ENCODE measurements at regions not wholly inside any gene's neighbourhood (a gene's known extent, or its start where the extent isn't known, plus 50 kb on each side); places are given as distances from the start of the nearest gene placed in this dataset.

GRCh38 chr1:30268923-30269666 lies 454.3 kb downstream of the MATN1 start:
- TF ChIP-seq CTCF (conservative IDR thresholded peaks at IDR 0.05; ENCODE audit: low read depth): no peak
- POLR2A ChIA-PET (ENCODE audit: low non-redundant PET): no interaction called here
- no peak overlapping the region for H3K27ac ChIP-seq
- DNase-seq (ENCODE audit: low spot score): no peak
- CTCF ChIA-PET: no interaction called here

GRCh38 chr1:30267856-30268255 lies 455.5 kb downstream of the MATN1 start:
- no peak for TF ChIP-seq CTCF (conservative IDR thresholded peaks at IDR 0.05; ENCODE audit: low read depth)
- DNase-seq (ENCODE audit: low spot score): no peak
- ChIA-PET CTCF (interaction anchor here (0.5 to 0.6 kb wide), 2 partner anchors 145 to 582 kb away, joined by 3 read pairs; no protein-coding TSS in a partner anchor), POLR2A (ENCODE audit: low non-redundant PET) (no interaction called here)
- H3K27ac ChIP-seq: no peak overlapping the region

- no peak for TF ChIP-seq CTCF (conservative IDR thresholded peaks at IDR 0.05; ENCODE audit: low read depth)
- no peak for DNase-seq (ENCODE audit: low spot score)
- ChIA-PET POLR2A (ENCODE audit: low non-redundant PET) (no interaction called here), CTCF (no interaction called here)
- no peak overlapping the region for H3K27ac ChIP-seq
Measured at GRCh38 chr1:30267046-30267445, 456.3 kb downstream of the MATN1 start.

- POLR2A ChIA-PET (ENCODE audit: low non-redundant PET): no interaction called here
- no peak for TF ChIP-seq CTCF (conservative IDR thresholded peaks at IDR 0.05; ENCODE audit: low read depth)
- no peak for DNase-seq (ENCODE audit: low spot score)
- H3K27ac ChIP-seq: no peak overlapping the region
- CTCF ChIA-PET: interaction anchor here (0.6 kb wide), 1 partner anchor 847 kb away, joined by 3 read pairs; no protein-coding TSS in a partner anchor
Measured at GRCh38 chr1:30265127-30266070, 458.0 kb downstream of the MATN1 start.

GRCh38 chr1:30264672-30265025 lies 458.7 kb downstream of the MATN1 start:
- POLR2A ChIA-PET (ENCODE audit: low non-redundant PET): no interaction called here
- no peak for DNase-seq (ENCODE audit: low spot score)
- H3K27ac ChIP-seq: no peak overlapping the region
- CTCF ChIA-PET: no interaction called here
- no peak for TF ChIP-seq CTCF (conservative IDR thresholded peaks at IDR 0.05; ENCODE audit: low read depth)

- CTCF ChIA-PET: no interaction called here
- TF ChIP-seq CTCF (conservative IDR thresholded peaks at IDR 0.05; ENCODE audit: low read depth): no peak
- no peak for DNase-seq (ENCODE audit: low spot score)
- POLR2A ChIA-PET (ENCODE audit: low non-redundant PET): interaction anchor here (0.6 kb wide), 1 partner anchor 80 kb away, joined by 3 read pairs; no protein-coding TSS in a partner anchor
- no peak overlapping the region for H3K27ac ChIP-seq
Measured at GRCh38 chr1:30263888-30264671, 459.3 kb downstream of the MATN1 start.

Measured in RWPE1 (cell line).